ENCODE measurements at regions not wholly inside any gene's neighbourhood (a gene's known extent, or its start where the extent isn't known, plus 50 kb on each side); places are given as distances from the start of the nearest gene placed in this dataset.

GRCh38 chr18:14031053-14031452, 101.2 kb downstream of the ZNF519 start:
- no peak for DNase-seq

- DNase-seq = no peak
These were observed 102.7 kb downstream of the ZNF519 start for GRCh38 chr18:14029512-14029911.

- DNase-seq = no peak
These were observed 106.0 kb downstream of the ZNF519 start for GRCh38 chr18:14026199-14026598.

GRCh38 chr18:14025306-14025940, 106.8 kb downstream of the ZNF519 start:
- DNase-seq = no peak

- no peak for DNase-seq
These were observed 100.1 kb upstream of the MC2R start for GRCh38 chr18:14015416-14015815.

- DNase-seq = no peak
These were observed 99.1 kb upstream of the MC2R start for GRCh38 chr18:14014456-14014855.

- DNase-seq = no peak
These were observed 85.5 kb upstream of the MC2R start for GRCh38 chr18:14000884-14001283.

GRCh38 chr18:13999231-13999630, 83.9 kb upstream of the MC2R start:
- DNase-seq = no peak

GRCh38 chr18:13998571-13998970, 83.2 kb upstream of the MC2R start:
- no peak for DNase-seq

- DNase-seq = no peak
These were observed 78.4 kb upstream of the MC2R start for GRCh38 chr18:13993730-13994129.

- DNase-seq = peak; percentile 30
These were observed 77.6 kb upstream of the MC2R start for GRCh38 chr18:13992826-13993540.

GRCh38 chr18:13989199-13989598, 73.9 kb upstream of the MC2R start:
- DNase-seq = no peak

GRCh38 chr18:13987956-13988355, 72.6 kb upstream of the MC2R start:
- no peak for DNase-seq

- no peak for DNase-seq
These were observed 68.7 kb upstream of the MC2R start for GRCh38 chr18:13984080-13984479.

GRCh38 chr18:13983506-13983905, 68.2 kb upstream of the MC2R start:
- DNase-seq = no peak

GRCh38 chr18:13982126-13982525, 66.8 kb upstream of the MC2R start:
- DNase-seq = no peak

- DNase-seq = no peak
These were observed 57.8 kb upstream of the MC2R start for GRCh38 chr18:13973061-13973575.

All from NCI-H526 treated with DMSO at 0.1 percent for 48 hours (cell line).